ENCODE measurements at regions not wholly inside any gene's neighbourhood (a gene's known extent, or its start where the extent isn't known, plus 50 kb on each side); places are given as distances from the start of the nearest gene placed in this dataset.

DNA sequence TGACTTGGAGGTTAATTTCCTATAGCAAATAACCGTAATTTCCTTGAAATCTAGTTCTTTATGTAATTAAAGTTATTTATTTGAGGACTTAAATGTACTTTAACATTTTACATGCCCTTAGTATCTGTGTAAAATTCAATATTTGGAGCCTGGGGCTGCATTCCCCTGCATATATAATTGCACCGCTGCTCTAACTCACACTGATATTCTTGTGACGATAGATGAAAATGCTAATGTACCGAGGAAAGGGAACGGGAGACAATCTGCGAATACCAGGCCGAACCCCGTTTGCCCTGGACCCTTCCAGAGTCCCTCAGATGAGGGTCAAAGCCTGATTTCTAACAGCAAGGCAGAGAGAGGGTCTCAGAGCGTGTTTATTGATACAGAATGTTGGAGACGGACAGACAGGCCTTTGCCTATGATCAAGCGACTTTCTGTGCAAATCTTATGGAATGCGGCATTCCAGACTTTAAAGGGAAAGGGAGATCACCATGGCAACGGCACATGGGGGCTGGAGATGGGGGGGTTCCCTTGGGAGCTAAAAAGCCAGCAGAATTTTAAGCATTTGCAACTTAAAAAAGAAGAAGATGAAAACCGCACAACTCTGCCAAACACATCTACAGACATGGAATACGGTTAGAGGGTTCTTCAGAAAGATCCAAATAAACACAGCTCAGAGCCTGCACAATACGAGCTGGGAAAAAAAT is 57.6 kb upstream of the TWIST2 start:
- no peak for DNase-seq (ENCODE audit: low spot score)

DNA sequence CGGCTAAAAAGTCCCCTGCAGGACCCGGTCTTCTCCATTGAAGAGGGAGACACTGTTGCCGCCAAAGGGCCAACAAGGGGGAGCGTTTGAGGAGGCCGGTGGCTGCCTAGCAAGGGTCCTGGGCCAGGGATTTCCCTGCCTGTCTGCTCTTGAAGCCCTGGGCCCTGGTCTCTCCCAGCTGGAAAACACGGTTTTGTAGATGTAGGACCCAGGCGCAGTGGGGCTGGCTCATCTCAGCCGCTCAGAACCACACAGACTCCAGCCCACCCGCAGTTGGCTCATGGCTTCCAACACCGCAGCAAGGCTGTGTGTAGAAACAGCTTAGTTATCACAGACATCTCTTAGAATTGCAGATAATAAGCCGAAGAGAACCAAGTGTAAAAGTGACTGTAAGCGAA is 57.1 kb upstream of the TWIST2 start:
- DNase-seq (ENCODE audit: low spot score): no peak

DNA sequence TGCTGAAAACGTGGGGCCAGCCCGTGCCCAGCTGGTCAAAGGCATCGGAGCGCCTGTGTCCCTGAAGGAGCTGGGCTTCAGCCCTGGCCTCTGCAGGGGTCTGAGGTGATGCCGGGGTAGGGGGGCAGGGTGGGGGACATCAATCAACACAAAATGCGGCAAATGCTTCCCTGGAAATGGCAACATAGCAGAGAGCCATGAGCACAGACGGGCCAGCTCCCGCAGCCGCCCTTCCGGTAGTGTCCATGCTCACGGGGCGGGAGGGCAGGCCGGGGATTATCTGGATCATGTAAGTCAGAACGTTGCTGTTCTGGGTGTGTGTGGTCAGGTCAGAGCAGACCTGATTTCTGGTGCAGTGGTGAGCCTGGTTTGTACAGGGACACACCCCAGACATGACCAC is 56.5 kb upstream of the TWIST2 start:
- DNase-seq (ENCODE audit: low spot score): no peak

DNA sequence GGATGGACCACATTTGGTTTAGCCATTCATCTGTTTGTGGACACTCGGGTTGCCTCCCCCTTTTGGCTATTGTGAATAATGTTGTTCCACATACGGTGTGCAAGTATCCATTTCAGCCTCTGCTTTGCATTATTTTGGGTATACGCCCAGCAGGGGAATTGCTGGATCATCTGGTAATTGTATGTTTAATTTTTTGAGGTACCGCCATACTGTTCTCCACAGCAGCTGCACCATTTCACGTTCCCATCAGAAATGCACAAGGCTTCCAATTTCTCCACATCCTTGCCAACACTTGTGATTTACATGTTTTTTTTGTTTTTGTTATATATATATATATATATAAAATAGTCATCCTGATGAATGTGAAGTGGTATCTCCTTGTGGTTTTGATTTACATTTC is 54.6 kb upstream of the TWIST2 start:
- no peak for DNase-seq (ENCODE audit: low spot score)

DNA sequence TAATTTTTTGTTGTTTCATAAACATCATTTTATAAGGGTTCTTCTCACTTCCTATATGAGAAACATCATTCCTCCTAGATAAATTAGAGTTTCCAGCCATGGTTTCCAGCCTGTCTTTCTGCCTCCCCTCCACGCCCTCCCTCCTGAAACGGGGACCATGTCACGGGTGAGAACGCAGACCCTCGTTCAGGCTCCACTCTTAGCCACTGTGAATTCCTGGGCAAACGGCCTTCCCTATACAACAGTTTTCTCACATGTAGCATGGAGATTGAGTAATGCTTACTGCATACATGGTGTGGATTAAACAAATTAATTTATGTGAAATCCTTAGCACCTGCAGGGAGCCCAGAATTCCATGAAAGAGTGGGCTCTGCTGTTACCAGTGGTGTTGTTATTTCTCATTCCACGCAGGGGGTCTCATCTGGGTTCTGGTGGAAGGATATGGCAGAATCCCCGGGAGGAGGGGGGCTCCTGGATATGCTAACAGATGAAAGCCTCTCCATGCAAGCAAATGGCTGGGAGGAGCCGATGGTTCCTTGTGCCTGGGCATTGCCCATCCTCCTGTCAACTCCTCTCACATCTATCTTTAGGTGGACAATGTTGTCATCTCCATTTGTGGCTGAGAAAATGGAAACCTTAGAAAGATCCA is 54.0 kb upstream of the TWIST2 start:
- DNase-seq (ENCODE audit: low spot score): no peak

DNA sequence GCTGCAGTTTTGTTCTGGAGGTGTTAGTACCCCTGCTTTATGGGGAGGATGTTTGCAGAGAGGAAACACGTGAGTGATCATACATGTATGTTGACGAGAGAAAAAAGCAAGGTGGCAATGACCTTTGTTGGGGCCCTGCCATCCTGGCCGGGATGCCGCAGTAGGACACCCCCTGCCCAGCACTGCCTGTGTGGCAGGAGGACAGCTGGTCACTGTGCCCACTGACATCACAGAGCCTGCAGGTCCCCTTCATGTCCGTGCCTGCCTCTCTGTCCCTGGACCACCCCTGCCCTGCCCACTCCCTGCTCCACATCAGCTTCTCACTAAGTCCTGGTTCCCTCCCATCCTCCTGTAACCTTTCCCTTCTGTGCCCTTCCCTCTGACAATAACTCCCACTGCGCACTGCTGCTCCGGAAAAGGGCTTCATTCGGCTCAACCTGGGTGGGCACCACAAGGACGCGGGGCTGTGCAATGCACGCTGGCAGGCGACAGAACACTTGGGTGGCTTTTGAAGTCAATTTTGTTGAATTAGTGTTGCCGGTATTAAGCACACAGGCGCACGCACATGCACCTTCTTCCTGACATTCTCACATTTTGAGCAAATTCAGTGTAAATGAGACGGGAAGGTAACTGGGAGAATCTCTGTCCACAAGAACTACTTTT is 51.5 kb upstream of the TWIST2 start:
- DNase-seq (ENCODE audit: low spot score): no peak

DNA sequence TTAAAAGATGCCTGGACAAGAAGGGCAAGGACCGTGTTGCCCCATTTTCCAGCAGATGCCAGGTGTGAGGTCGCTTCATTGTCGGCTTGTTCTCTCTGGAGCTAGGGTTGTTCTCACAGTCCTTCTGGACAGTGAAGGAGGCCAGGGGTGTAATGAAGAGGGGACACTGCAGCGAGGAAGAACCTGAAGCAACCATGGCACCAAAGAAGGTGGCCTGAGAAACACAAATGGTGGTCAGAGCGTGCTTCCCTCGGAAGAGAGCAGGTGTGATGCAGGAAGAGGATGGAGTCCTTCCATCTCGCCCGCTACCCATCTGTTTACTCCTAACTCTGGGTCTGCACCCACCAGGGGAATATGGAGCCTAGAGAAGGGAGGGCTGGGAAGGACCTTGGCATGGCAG is 50.3 kb upstream of the TWIST2 start:
- no peak for DNase-seq (ENCODE audit: low spot score)

Data from globus pallidus (tissue), 1 donor.